Stomach (tissue), 8 donors: ENCODE measurements at regions not wholly inside any gene's neighbourhood (a gene's known extent, or its start where the extent isn't known, plus 50 kb on each side); places are given as distances from the start of the nearest gene placed in this dataset.

ENCODE experiments used
- DNase-seq, 2 donors: peaks; one replicate each; pipeline versions ENCODE4 v3.0.0 to v3.0.0-alpha.2; 2013 to 2019
- H3K27ac ChIP-seq, 5 donors: fragments of 200-600 bp in 4 of 5; sonication (generic) in 4 of 5; one replicate each; pipeline ENCODE4 v1.5.1; 2013 to 2019; ENCODE audit warnings: mild to moderate bottlenecking in 1 of 5, moderate library complexity in 1 of 5
- H3K27me3 ChIP-seq, 3 donors: fragments of 200-600 bp; sonication (generic); one replicate each; pipeline ENCODE4 v1.5.1; 2017 to 2019; ENCODE audit warnings: mixed run types in 1 of 3
- H3K36me3 ChIP-seq, 4 donors: fragments of 200-600 bp; sonication (generic); 1 replicate in 3 of 4; 2 replicates in 1 of 4; pipeline ENCODE4 v1.5.1; 2016 to 2019
- H3K4me1 ChIP-seq, 4 donors: fragments of 200-600 bp; sonication (generic); one replicate each; pipeline ENCODE4 v1.5.1; 2016 to 2019
- H3K4me3 ChIP-seq, 4 donors: fragments of 200-600 bp; sonication (generic) in 3 of 4; one replicate each; pipeline ENCODE4 v1.5.1; 2016 to 2019; ENCODE audit warnings: mild to moderate bottlenecking in 1 of 4
- H3K9me3 ChIP-seq, 4 donors: fragments of 200-600 bp; sonication (generic); one replicate each; pipeline ENCODE4 v1.5.1; 2016 to 2019
- EP300 ChIP-seq: sonication (generic); formaldehyde crosslinking; IDR thresholded peaks from one replicate; pipeline ENCODE4 v1.6.1; 2017; ENCODE audit warnings: antibody characterized with exemption
- POLR2A ChIP-seq, 4 donors: fragments of 450-650 bp; IDR thresholded peaks; one replicate each; pipeline ENCODE4 v1.6.1; 2016; ENCODE audit warnings: antibody characterized with exemption in 4 of 4, control low read depth in 2 of 4, mild to moderate bottlenecking in 1 of 4, moderate library complexity in 1 of 4
- POLR2AphosphoS5 ChIP-seq, 3 donors: sonication (generic); formaldehyde crosslinking; IDR thresholded peaks; one replicate each; pipeline ENCODE4 v1.6.1; 2016; ENCODE audit warnings: antibody characterized with exemption in 3 of 3
- WGBS, 5 donors: extraction: QIAGEN DNeasy Blood & Tissue Kit in 3 of 5; methylation state at CpG; one replicate each; pipeline versions ENCODE4 v1.1.5 to v1.1.7; 2013 to 2018; 5-methylcytosine and 5-hydroxymethylcytosine counted together
- intact Hi-C: fragments of 100-400 bp; cut with DNase I; formaldehyde crosslinking; loops from one replicate; pipeline ENCODE4 v1.15.1; 2023; ENCODE audit warnings: low total_unique reads
- TF ChIP-seq, protein P1 (sequence below), 7 experiments: fragments of 450-650 bp in 4 of 7; fragments of 200-600 bp in 3 of 7; sonication (generic) in 3 of 7; IDR thresholded peaks; one replicate each; pipeline ENCODE4 v1.5.1; 2016 to 2019; ENCODE audit warnings: antibody characterized with exemption in 7 of 7, control low read depth in 2 of 7, mild to moderate bottlenecking in 1 of 7
- donor health status: healthy with polysubstance abuse.
- donor health status: Bipolar disorder and iron deficiency.
- donor health status: healthy.

DNA sequence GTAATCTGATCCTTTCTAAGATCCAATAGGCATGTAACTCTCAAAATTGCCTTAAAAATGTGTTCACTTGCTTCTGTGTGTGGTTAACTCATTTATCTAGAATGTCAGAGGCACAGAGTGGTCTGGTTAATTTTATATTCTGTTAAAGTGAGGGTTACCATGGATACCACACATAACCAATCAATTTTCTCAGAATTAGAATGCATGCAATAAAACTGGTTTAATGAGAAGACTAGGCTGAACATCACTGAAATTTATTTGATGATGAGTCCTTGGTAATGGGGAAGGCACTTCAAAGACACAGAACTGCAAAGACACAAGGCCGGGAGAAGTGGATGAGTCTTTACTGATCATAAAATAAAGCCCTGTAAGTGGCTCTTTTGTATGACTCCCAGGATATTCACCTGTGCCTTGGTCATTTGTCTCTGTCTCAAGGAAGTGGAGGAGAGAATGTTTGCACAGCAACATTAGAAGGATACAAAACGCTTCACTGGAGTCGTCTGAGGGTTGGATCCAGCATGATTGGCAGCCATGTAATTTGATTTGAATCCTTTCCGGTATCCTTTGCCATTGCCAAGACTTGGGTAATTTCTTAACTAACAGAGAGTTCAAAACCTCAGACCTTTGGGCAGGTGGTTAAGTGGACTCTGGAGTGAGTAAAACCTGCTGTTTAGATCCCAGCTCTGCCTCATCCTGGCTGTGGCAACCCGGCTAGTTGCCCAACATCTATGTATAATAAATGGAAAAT lies 94.0 kb upstream of the RBPJ start:
- H3K27ac ChIP-seq, result no peak overlapping the region
- peak in 1 of 2 donors; percentile 18 for DNase-seq
- TF ChIP-seq POLR2AphosphoS5 (IDR thresholded peaks at IDR 0.05), result no peak
- TF ChIP-seq EP300, result no peak
- TF ChIP-seq POLR2A (IDR thresholded peaks at IDR 0.05), result no peak
- TF ChIP-seq, protein P1, sequence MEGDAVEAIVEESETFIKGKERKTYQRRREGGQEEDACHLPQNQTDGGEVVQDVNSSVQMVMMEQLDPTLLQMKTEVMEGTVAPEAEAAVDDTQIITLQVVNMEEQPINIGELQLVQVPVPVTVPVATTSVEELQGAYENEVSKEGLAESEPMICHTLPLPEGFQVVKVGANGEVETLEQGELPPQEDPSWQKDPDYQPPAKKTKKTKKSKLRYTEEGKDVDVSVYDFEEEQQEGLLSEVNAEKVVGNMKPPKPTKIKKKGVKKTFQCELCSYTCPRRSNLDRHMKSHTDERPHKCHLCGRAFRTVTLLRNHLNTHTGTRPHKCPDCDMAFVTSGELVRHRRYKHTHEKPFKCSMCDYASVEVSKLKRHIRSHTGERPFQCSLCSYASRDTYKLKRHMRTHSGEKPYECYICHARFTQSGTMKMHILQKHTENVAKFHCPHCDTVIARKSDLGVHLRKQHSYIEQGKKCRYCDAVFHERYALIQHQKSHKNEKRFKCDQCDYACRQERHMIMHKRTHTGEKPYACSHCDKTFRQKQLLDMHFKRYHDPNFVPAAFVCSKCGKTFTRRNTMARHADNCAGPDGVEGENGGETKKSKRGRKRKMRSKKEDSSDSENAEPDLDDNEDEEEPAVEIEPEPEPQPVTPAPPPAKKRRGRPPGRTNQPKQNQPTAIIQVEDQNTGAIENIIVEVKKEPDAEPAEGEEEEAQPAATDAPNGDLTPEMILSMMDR (IDR thresholded peaks at IDR 0.05), result no peak
- no peaks in the 10 kb centered on the region for H3K9me3 ChIP-seq
- intact Hi-C loops, result no loop called here
- H3K4me1 ChIP-seq, result no peaks in the 10 kb centered on the region
- 73 to 86% (median 79%) methylated on average over 5 of the region's 5 CpGs for WGBS, 5 donors
- no peak overlapping the region for H3K4me3 ChIP-seq
- no peaks in the 10 kb centered on the region for H3K27me3 ChIP-seq
- H3K36me3 ChIP-seq, result no peaks in the 10 kb centered on the region

DNA sequence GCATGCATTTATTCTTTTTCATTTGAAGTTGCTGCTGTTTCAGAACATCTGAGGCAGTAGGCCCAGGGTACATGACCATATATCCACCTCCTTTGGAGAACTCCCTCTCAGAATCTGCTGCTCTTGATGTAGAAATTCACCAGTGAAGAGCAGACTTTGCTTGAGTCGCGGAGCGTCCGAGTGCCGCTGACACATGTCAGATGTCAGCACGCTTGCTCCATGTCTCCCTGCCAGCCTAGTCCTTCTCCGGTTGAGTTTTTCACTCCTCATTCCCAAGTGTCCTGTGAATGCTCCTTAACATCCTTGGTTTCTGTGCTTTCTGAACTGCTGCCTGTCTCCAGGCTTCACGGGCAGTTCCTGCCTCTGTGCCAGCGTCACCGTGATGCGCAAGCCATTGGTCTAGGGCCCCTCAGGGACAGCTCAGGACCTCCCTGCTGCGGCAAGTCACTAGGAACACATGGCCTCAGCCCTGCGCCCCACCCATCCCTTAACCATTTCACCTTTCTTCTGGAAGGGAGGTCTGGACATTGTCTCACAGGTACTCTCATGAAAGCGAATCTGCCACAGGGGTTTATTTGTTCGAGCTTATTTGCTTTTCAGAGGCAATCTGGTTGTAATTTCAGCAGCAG lies 93.1 kb upstream of the RBPJ start:
- Histone ChIP-seq H3K36me3 (no peaks in the 10 kb centered on the region), H3K4me1 (no peaks in the 10 kb centered on the region), H3K9me3 (no peaks in the 10 kb centered on the region), H3K4me3 (no peak overlapping the region), H3K27ac (no peak overlapping the region), H3K27me3 (no peaks in the 10 kb centered on the region)
- 69 to 82% (median 76%) methylated on average over 15 of the region's 15 CpGs for WGBS, 5 donors
- intact Hi-C loops, result no loop called here
- DNase-seq, result peak in 1 of 2 donors; percentile 32
- TF ChIP-seq POLR2AphosphoS5 (IDR thresholded peaks at IDR 0.05), result no peak
- TF ChIP-seq, protein P1 (IDR thresholded peaks at IDR 0.05), result no peak
- TF ChIP-seq EP300, result no peak
- TF ChIP-seq POLR2A (IDR thresholded peaks at IDR 0.05), result no peak

DNA sequence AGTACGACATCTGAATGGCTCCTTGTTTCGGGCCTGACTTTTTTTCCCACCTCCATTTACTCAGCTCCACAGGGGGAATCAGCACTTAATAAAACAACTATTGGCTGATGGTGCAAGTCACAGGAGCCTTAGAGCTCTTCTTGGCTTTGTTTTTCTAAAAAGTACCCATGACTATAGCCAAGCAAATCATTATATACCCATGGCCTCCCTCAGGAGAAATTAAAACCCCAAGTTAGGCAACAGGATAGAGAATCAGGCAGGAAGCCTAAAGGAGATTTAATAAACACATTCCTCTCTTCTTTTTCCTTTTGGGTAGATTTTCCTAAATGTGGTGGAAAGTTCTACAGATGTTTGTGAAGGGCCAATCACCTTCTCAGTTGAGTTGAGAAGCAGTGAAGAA lies 91.9 kb upstream of the RBPJ start:
- Histone ChIP-seq H3K36me3 (no peaks in the 10 kb centered on the region), H3K27ac (no peak overlapping the region), H3K4me3 (no peak overlapping the region), H3K27me3 (no peaks in the 10 kb centered on the region), H3K9me3 (no peaks in the 10 kb centered on the region), H3K4me1 (no peaks in the 10 kb centered on the region)
- TF ChIP-seq EP300, result no peak
- TF ChIP-seq POLR2A (IDR thresholded peaks at IDR 0.05), result no peak
- TF ChIP-seq, protein P1 (IDR thresholded peaks at IDR 0.05), result no peak
- no peak for TF ChIP-seq POLR2AphosphoS5 (IDR thresholded peaks at IDR 0.05)
- DNase-seq, result no peak
- WGBS, 5 donors, result 93 to 98% (median 94%) methylated on average over 2 of the region's 2 CpGs
- intact Hi-C loops, result no loop called here

DNA sequence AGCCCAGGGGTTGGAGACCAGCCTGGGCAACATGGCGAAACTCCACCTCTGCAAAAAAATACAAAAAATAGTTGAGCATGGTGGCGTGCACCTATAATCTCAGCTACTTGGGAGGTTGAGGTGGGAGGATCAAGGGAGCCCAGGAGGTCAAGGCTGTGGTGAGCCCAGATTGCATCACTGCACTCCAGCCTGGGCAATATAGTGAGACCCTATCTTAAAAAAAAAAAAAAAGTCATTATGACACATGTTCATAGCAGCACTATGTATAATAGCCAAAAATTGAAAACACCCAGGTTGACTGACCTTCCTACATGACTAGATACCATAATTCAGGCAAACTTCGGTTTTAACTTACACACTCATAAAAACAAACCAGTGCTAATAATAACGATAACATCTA lies 90.8 kb upstream of the RBPJ start:
- WGBS, 5 donors, result 85 to 96% (median 94%) methylated on average over 4 of the region's 4 CpGs
- TF ChIP-seq EP300 (no peak), POLR2A (IDR thresholded peaks at IDR 0.05) (no peak), POLR2AphosphoS5 (IDR thresholded peaks at IDR 0.05) (no peak)
- TF ChIP-seq, protein P1 (IDR thresholded peaks at IDR 0.05), result no peak
- H3K4me3 ChIP-seq, result no peak overlapping the region
- DNase-seq, result no peak
- no peaks in the 10 kb centered on the region for H3K36me3 ChIP-seq
- no peaks in the 10 kb centered on the region for H3K4me1 ChIP-seq
- H3K9me3 ChIP-seq, result no peaks in the 10 kb centered on the region
- intact Hi-C loops, result no loop called here
- H3K27me3 ChIP-seq, result no peaks in the 10 kb centered on the region
- no peak overlapping the region for H3K27ac ChIP-seq
